Ovary (tissue), 3 donors: ENCODE measurements at regions not wholly inside any gene's neighbourhood (a gene's known extent, or its start where the extent isn't known, plus 50 kb on each side); places are given as distances from the start of the nearest gene placed in this dataset.

Experiments
- CTCF ChIP-seq, 3 donors: fragments of 450-650 bp in 2 of 3; fragments of 200-600 bp in 1 of 3; IDR thresholded peaks; one replicate each; pipeline versions ENCODE4 v1.5.1 to v1.8.0; 2016 to 2022; ENCODE audit warnings: antibody characterized with exemption in 3 of 3, mild to moderate bottlenecking in 1 of 3
- EP300 ChIP-seq: sonication (generic); formaldehyde crosslinking; IDR thresholded peaks from one replicate; pipeline ENCODE4 v1.6.1; 2017; ENCODE audit warnings: antibody characterized with exemption
- donor health status: DM: no; HTN: no; CAD: no.

GRCh38 chr15:91383532-91383931 lies 283.5 kb downstream of the SV2B start:
- TF ChIP-seq CTCF (IDR thresholded peaks at IDR 0.05) (no peak), EP300 (no peak)
